ENCODE measurements at regions not wholly inside any gene's neighbourhood (a gene's known extent, or its start where the extent isn't known, plus 50 kb on each side); places are given as distances from the start of the nearest gene placed in this dataset.

DNA sequence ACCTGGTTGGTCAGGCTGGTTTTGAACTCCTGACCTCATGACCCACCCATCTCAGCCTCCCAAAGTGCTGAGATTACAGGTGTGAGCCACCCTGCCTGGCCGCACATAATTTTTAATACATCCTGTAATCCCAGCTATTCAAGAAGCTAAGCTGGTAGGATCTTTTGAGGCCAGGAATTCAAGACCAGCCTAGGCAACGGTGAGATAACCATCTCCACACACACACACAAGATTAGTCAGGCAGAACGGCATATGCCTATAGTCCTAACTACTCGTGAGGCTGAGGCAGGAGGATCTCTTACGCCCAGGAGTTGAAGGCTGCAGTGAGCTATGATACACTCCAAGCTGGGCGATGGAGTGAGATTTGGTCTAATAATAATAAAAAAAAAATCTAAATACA, 212.4 kb upstream of the NEIL3 start:
- H3K4me1 Mint-ChIP-seq: no peaks in the 10 kb centered on the region
- no peak overlapping the region for H3K4me3 ChIP-seq (ENCODE audit: low read length)
- TF ChIP-seq, protein P1, sequence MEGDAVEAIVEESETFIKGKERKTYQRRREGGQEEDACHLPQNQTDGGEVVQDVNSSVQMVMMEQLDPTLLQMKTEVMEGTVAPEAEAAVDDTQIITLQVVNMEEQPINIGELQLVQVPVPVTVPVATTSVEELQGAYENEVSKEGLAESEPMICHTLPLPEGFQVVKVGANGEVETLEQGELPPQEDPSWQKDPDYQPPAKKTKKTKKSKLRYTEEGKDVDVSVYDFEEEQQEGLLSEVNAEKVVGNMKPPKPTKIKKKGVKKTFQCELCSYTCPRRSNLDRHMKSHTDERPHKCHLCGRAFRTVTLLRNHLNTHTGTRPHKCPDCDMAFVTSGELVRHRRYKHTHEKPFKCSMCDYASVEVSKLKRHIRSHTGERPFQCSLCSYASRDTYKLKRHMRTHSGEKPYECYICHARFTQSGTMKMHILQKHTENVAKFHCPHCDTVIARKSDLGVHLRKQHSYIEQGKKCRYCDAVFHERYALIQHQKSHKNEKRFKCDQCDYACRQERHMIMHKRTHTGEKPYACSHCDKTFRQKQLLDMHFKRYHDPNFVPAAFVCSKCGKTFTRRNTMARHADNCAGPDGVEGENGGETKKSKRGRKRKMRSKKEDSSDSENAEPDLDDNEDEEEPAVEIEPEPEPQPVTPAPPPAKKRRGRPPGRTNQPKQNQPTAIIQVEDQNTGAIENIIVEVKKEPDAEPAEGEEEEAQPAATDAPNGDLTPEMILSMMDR (IDR thresholded peaks at IDR 0.05): no peak
- ATAC-seq (no peak), DNase-seq (no peak)
- no peaks in the 10 kb centered on the region for H3K27me3 ChIP-seq (ENCODE audit: control insufficient read depth, insufficient read depth, low read length)
- no peaks in the 10 kb centered on the region for H3K36me3 ChIP-seq (ENCODE audit: control insufficient read depth, insufficient read depth, low read length)
- WGBS (ENCODE audit: insufficient coverage): 85% methylated on average over 4 of the region's 6 CpGs
- H3K4me3 Mint-ChIP-seq: no peak overlapping the region
- H3K4me1 ChIP-seq (ENCODE audit: control insufficient read depth, insufficient read depth, low read length): no peaks in the 10 kb centered on the region
- H3K27ac ChIP-seq (ENCODE audit: low read length): no peak overlapping the region
- H3K27ac Mint-ChIP-seq: no peak overlapping the region
- H3K36me3 Mint-ChIP-seq: no peaks in the 10 kb centered on the region
- H3K9me3 ChIP-seq (ENCODE audit: control insufficient read depth, insufficient read depth, low read length): no peaks in the 10 kb centered on the region
- no peaks in the 10 kb centered on the region for H3K27me3 Mint-ChIP-seq (ENCODE audit: low read depth in 2 of 2)
- intact Hi-C loops (cut with micrococcal nuclease): no loop called here
- peaks cover 0 to 3% of the 10 kb centered on the region in 2 donors for H3K9me3 Mint-ChIP-seq

DNA sequence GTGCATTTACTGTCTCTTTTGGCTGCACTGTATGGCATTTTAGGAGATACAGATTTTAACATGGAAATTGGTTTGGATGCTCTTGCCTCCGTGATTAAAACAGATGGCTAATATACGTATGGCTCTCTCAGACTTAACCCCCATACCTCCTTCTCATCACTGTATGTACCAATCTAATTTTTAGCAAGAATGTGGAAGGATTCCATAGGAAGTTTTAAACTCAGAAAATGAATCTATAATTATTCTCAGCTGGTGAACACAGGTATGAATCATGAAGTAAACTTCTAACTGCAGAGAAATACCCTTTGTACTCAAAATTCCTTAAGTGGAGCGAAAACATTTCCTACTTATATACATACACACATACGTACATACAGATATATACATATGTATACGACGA, 210.5 kb upstream of the NEIL3 start:
- Histone ChIP-seq H3K4me3 (ENCODE audit: low read length) (no peak overlapping the region), H3K36me3 (ENCODE audit: control insufficient read depth, insufficient read depth, low read length) (no peaks in the 10 kb centered on the region), H3K27ac (ENCODE audit: low read length) (no peak overlapping the region), H3K27me3 (ENCODE audit: control insufficient read depth, insufficient read depth, low read length) (no peaks in the 10 kb centered on the region), H3K9me3 (ENCODE audit: control insufficient read depth, insufficient read depth, low read length) (no peaks in the 10 kb centered on the region), H3K4me1 (ENCODE audit: control insufficient read depth, insufficient read depth, low read length) (no peaks in the 10 kb centered on the region)
- Mint-ChIP-seq H3K36me3 (no peaks in the 10 kb centered on the region), H3K27me3 (ENCODE audit: low read depth in 2 of 2) (no peaks in the 10 kb centered on the region), H3K4me3 (no peak overlapping the region), H3K4me1 (no peaks in the 10 kb centered on the region), H3K27ac (no peak overlapping the region), H3K9me3 (peaks cover 0 to 5% of the 10 kb centered on the region in 2 donors)
- TF ChIP-seq, protein P1 (IDR thresholded peaks at IDR 0.05): no peak
- DNase-seq (no peak), ATAC-seq (no peak)
- intact Hi-C loops (cut with micrococcal nuclease): no loop called here
- whole genome bisulfite sequencing (ENCODE audit: insufficient coverage): 96% methylated on average over 3 of the region's 6 CpGs

DNA sequence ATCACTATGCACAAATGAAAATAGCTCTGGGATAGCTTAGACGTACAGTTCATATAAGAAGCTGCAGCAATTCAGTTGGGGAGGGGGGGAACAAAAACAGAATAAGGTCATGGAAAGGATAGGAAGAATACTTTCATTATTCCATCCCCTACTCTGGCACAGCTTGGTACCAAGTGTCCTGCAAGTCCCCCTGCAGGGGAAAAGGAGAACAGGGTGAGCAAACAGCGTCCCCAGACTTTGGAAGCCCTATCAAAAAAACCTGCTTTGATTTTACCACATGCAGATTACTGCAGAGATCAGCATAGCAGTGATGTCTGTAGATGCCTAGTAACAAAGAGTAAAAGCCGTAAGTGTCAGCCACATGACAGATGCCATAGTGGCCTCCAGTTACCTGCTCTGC, 209.4 kb upstream of the NEIL3 start:
- TF ChIP-seq, protein P1 (IDR thresholded peaks at IDR 0.05): no peak
- Mint-ChIP-seq H3K27ac (no peak overlapping the region), H3K9me3 (peaks cover 0 to 5% of the 10 kb centered on the region in 2 donors), H3K4me3 (no peak overlapping the region), H3K4me1 (no peaks in the 10 kb centered on the region), H3K36me3 (no peaks in the 10 kb centered on the region), H3K27me3 (ENCODE audit: low read depth in 2 of 2) (no peaks in the 10 kb centered on the region)
- no peaks in the 10 kb centered on the region for H3K27me3 ChIP-seq (ENCODE audit: control insufficient read depth, insufficient read depth, low read length)
- intact Hi-C loops (cut with micrococcal nuclease): no loop called here
- H3K36me3 ChIP-seq (ENCODE audit: control insufficient read depth, insufficient read depth, low read length): no peaks in the 10 kb centered on the region
- ATAC-seq: no peak
- H3K27ac ChIP-seq (ENCODE audit: low read length): no peak overlapping the region
- no peak overlapping the region for H3K4me3 ChIP-seq (ENCODE audit: low read length)
- no peaks in the 10 kb centered on the region for H3K4me1 ChIP-seq (ENCODE audit: control insufficient read depth, insufficient read depth, low read length)
- 86% methylated on average over 3 of the region's 3 CpGs for WGBS (ENCODE audit: insufficient coverage)
- no peak for DNase-seq
- H3K9me3 ChIP-seq (ENCODE audit: control insufficient read depth, insufficient read depth, low read length): no peaks in the 10 kb centered on the region

DNA sequence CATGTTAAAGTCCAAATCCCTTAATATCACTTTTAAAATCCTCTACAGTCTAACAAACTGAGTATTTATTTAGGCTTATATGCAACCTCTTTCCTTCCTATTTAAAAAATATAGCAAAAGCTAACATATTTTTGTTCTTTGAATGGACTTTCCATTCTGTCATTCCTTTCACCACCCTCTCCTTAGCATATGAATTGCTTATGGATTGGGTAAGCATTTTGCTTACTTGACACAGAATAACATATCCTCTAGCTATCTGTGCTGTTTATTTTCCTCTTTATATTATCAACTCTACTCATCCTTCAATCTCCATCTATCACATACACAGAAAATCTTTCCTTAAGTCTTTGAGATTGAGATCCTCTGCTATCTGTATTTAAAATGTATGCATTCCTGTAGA, 206.1 kb upstream of the NEIL3 start:
- no peaks in the 10 kb centered on the region for H3K4me1 Mint-ChIP-seq
- DNase-seq: no peak
- H3K36me3 Mint-ChIP-seq: no peaks in the 10 kb centered on the region
- TF ChIP-seq, protein P1 (IDR thresholded peaks at IDR 0.05): no peak
- Histone ChIP-seq H3K36me3 (ENCODE audit: control insufficient read depth, insufficient read depth, low read length) (no peaks in the 10 kb centered on the region), H3K4me1 (ENCODE audit: control insufficient read depth, insufficient read depth, low read length) (no peaks in the 10 kb centered on the region), H3K4me3 (ENCODE audit: low read length) (no peak overlapping the region), H3K27ac (ENCODE audit: low read length) (no peak overlapping the region), H3K27me3 (ENCODE audit: control insufficient read depth, insufficient read depth, low read length) (no peaks in the 10 kb centered on the region), H3K9me3 (ENCODE audit: control insufficient read depth, insufficient read depth, low read length) (no peaks in the 10 kb centered on the region)
- no peaks in the 10 kb centered on the region for H3K27me3 Mint-ChIP-seq (ENCODE audit: low read depth in 2 of 2)
- ATAC-seq: no peak
- H3K9me3 Mint-ChIP-seq: peaks cover 0 to 3% of the 10 kb centered on the region in 2 donors
- no peak overlapping the region for H3K4me3 Mint-ChIP-seq
- intact Hi-C loops (cut with micrococcal nuclease): no loop called here
- H3K27ac Mint-ChIP-seq: no peak overlapping the region

All from natural killer cell (primary cell).